ENCODE measurements at regions not wholly inside any gene's neighbourhood (a gene's known extent, or its start where the extent isn't known, plus 50 kb on each side); places are given as distances from the start of the nearest gene placed in this dataset.

DNA sequence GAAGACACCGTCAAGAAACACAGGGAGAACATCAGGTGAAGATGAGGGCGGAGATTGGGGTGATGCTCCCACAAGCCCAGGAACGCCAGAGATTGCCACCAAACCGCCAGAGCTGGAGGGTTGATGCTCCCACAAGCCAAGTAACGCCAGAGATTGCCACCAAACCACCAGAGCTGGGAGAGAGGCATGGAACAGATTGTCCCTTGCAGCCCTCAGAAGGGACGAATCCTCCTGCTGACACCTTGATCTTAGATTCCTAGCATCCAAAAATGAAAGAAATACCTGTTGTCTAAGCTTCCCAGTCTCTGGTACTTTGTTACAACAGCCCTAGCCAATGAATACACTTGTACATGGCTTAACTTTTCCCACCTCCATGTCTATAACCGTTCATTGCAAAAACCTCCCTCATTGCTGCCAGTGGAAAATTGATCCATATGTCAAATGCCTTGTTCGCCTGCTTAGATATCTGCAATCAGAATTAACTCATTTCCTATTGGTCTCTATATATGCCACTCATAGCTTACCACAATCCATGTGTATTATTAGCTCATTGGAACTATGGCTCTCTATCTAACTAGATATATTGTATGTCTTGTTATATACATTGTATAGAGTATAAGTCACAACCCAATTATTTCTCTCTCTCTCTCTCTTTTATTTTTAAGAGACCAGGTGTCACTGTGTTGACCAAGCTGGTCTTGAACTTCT lies 127.4 kb downstream of the ADSS2 start:
- no peaks in the 10 kb centered on the region for H4K20me1 ChIP-seq (ENCODE audit: insufficient read depth)
- H3K79me2 ChIP-seq (replicated peaks; ENCODE audit: insufficient read depth, low read length) = no peaks in the 10 kb centered on the region
- H3K27ac ChIP-seq (ENCODE audit: low read length) = no peak overlapping the region
- H3K9me2 ChIP-seq (ENCODE audit: insufficient read depth, low read length) = no peaks in the 10 kb centered on the region
- H3K9me3 ChIP-seq (ENCODE audit: low read length) = no peaks in the 10 kb centered on the region
- no peaks in the 10 kb centered on the region for H3K36me3 ChIP-seq (ENCODE audit: insufficient read depth, low read length)
- TF ChIP-seq, protein P1, sequence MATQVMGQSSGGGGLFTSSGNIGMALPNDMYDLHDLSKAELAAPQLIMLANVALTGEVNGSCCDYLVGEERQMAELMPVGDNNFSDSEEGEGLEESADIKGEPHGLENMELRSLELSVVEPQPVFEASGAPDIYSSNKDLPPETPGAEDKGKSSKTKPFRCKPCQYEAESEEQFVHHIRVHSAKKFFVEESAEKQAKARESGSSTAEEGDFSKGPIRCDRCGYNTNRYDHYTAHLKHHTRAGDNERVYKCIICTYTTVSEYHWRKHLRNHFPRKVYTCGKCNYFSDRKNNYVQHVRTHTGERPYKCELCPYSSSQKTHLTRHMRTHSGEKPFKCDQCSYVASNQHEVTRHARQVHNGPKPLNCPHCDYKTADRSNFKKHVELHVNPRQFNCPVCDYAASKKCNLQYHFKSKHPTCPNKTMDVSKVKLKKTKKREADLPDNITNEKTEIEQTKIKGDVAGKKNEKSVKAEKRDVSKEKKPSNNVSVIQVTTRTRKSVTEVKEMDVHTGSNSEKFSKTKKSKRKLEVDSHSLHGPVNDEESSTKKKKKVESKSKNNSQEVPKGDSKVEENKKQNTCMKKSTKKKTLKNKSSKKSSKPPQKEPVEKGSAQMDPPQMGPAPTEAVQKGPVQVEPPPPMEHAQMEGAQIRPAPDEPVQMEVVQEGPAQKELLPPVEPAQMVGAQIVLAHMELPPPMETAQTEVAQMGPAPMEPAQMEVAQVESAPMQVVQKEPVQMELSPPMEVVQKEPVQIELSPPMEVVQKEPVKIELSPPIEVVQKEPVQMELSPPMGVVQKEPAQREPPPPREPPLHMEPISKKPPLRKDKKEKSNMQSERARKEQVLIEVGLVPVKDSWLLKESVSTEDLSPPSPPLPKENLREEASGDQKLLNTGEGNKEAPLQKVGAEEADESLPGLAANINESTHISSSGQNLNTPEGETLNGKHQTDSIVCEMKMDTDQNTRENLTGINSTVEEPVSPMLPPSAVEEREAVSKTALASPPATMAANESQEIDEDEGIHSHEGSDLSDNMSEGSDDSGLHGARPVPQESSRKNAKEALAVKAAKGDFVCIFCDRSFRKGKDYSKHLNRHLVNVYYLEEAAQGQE (IDR thresholded peaks at IDR 0.05; ENCODE audit: borderline replicate concordance) = no peak
- TF ChIP-seq RAD21 (conservative IDR thresholded peaks at IDR 0.05) (no peak), EZH2 (IDR thresholded peaks at IDR 0.05; ENCODE audit: borderline replicate concordance, insufficient read depth, low read length, poor library complexity, severe bottlenecking) (no peak), TAF1 (IDR thresholded peaks at IDR 0.05; ENCODE audit: low read depth) (no peak), POLR2AphosphoS5 (IDR thresholded peaks at IDR 0.05) (no peak), EP300 (conservative IDR thresholded peaks at IDR 0.05; ENCODE audit: poor library complexity, severe bottlenecking) (no peak), SMC3 (conservative IDR thresholded peaks at IDR 0.05; ENCODE audit: poor library complexity) (no peak)
- TF ChIP-seq, protein P2, sequence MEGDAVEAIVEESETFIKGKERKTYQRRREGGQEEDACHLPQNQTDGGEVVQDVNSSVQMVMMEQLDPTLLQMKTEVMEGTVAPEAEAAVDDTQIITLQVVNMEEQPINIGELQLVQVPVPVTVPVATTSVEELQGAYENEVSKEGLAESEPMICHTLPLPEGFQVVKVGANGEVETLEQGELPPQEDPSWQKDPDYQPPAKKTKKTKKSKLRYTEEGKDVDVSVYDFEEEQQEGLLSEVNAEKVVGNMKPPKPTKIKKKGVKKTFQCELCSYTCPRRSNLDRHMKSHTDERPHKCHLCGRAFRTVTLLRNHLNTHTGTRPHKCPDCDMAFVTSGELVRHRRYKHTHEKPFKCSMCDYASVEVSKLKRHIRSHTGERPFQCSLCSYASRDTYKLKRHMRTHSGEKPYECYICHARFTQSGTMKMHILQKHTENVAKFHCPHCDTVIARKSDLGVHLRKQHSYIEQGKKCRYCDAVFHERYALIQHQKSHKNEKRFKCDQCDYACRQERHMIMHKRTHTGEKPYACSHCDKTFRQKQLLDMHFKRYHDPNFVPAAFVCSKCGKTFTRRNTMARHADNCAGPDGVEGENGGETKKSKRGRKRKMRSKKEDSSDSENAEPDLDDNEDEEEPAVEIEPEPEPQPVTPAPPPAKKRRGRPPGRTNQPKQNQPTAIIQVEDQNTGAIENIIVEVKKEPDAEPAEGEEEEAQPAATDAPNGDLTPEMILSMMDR (IDR thresholded peaks at IDR 0.05; ENCODE audit: poor library complexity, severe bottlenecking) = no peak
- no peak overlapping the region for H2AFZ ChIP-seq (ENCODE audit: low read depth, low read length)
- H3K4me2 ChIP-seq (ENCODE audit: low read length) = no peak overlapping the region
- no peak overlapping the region for H3K9ac ChIP-seq (ENCODE audit: low read length)
- no peaks in the 10 kb centered on the region for H3F3A ChIP-seq (ENCODE audit: insufficient read depth, low read length, poor library complexity, severe bottlenecking)
- no peak overlapping the region for H3K4me3 ChIP-seq (ENCODE audit: low read length)
- H3K27me3 ChIP-seq (ENCODE audit: insufficient read depth, low read depth, low read length) = no peaks in the 10 kb centered on the region

DNA sequence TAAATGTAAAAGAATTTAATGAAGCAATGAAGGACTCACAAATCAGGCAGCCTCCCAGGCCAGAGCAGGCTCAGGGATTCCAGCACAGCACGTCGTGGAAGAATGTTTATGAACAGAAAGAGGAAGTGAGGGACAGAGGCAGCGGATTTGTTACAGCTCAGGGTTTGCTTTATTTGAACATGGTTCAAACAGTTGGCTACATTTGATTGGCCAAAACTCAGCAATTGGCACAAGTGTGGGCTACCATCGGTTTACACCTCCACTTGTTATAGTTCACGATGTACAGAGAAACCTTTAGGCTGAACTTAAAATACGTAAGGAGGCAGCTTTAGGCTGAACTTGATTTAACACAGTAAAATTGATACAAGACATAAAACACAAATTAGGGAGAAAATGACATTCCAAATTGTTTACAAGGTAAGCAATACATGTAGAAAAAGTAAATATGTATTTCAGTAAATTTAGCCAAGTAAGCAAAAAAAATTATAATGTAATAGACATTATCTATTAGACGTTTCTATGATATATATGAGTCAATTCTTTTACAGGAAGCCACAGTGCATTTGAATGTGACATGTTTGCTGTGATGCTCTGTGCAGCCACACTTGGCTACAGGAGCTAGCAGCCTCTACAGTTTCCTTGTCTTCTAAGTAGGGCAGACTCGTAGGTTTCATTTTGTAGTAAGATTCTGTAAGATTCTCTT lies 126.5 kb downstream of the ADSS2 start:
- Histone ChIP-seq H3K9ac (ENCODE audit: low read length) (no peak overlapping the region), H3K27me3 (ENCODE audit: insufficient read depth, low read depth, low read length) (no peaks in the 10 kb centered on the region), H3K27ac (ENCODE audit: low read length) (no peak overlapping the region), H3K9me2 (ENCODE audit: insufficient read depth, low read length) (no peaks in the 10 kb centered on the region), H3K36me3 (ENCODE audit: insufficient read depth, low read length) (no peaks in the 10 kb centered on the region), H3F3A (ENCODE audit: insufficient read depth, low read length, poor library complexity, severe bottlenecking) (no peaks in the 10 kb centered on the region), H4K20me1 (ENCODE audit: insufficient read depth) (no peaks in the 10 kb centered on the region), H3K4me3 (ENCODE audit: low read length) (no peak overlapping the region), H3K79me2 (replicated peaks; ENCODE audit: insufficient read depth, low read length) (no peaks in the 10 kb centered on the region), H3K9me3 (ENCODE audit: low read length) (no peaks in the 10 kb centered on the region), H2AFZ (ENCODE audit: low read depth, low read length) (no peak overlapping the region), H3K4me2 (ENCODE audit: low read length) (no peak overlapping the region)
- TF ChIP-seq, protein P1 (IDR thresholded peaks at IDR 0.05; ENCODE audit: borderline replicate concordance) = no peak
- TF ChIP-seq TAF1 (IDR thresholded peaks at IDR 0.05; ENCODE audit: low read depth) (no peak), EP300 (conservative IDR thresholded peaks at IDR 0.05; ENCODE audit: poor library complexity, severe bottlenecking) (no peak), SMC3 (conservative IDR thresholded peaks at IDR 0.05; ENCODE audit: poor library complexity) (no peak), RAD21 (conservative IDR thresholded peaks at IDR 0.05) (no peak), EZH2 (IDR thresholded peaks at IDR 0.05; ENCODE audit: borderline replicate concordance, insufficient read depth, low read length, poor library complexity, severe bottlenecking) (no peak), POLR2AphosphoS5 (IDR thresholded peaks at IDR 0.05) (no peak), MXI1 (conservative IDR thresholded peaks at IDR 0.05; ENCODE audit: poor library complexity, severe bottlenecking) (no peak)
- TF ChIP-seq, protein P2 (IDR thresholded peaks at IDR 0.05; ENCODE audit: poor library complexity, severe bottlenecking) = no peak
